Fibroblast of mammary gland (primary cell): ENCODE measurements at regions not wholly inside any gene's neighbourhood (a gene's known extent, or its start where the extent isn't known, plus 50 kb on each side); places are given as distances from the start of the nearest gene placed in this dataset.
A peak's percentile ranks its signal among the peaks of the same experiment; 100 is the strongest.
"Not testable (repeated sequence)": the region's sequence is repeated elsewhere in the genome, so short reads cannot be mapped to it uniquely, and the experiment has no call there.

Experiments used
- DNase-seq: peaks from one replicate; pipeline ENCODE4 v3.0.0-alpha.2; 2010; ENCODE audit warnings: low read depth
- H3K4me3 ChIP-seq: 2 replicates; pipeline ENCODE4 v1.5.1; 2011; ENCODE audit warnings: low read depth, mild to moderate bottlenecking, low read length, moderate library complexity; ENCODE audit not compliant: control insufficient read depth
- CTCF ChIP-seq: conservative IDR thresholded peaks from 2 replicates; pipeline ENCODE4 v1.5.1; 2011; ENCODE audit warnings: low read depth, low read length, inconsistent platforms; ENCODE audit not compliant: control insufficient read depth, insufficient read depth

GRCh38 chr13:78121001-78121400 lies 202.4 kb upstream of the EDNRB start:
- no peak overlapping the region for H3K4me3 ChIP-seq
- TF ChIP-seq CTCF = no peak
- DNase-seq = peak; percentile 38

GRCh38 chr13:78120144-78120543 lies 201.5 kb upstream of the EDNRB start:
- H3K4me3 ChIP-seq, DNase-seq: not testable (repeated sequence)

- H3K4me3 ChIP-seq, DNase-seq: not testable (repeated sequence)
Observed at GRCh38 chr13:78117070-78117469, 198.4 kb upstream of the EDNRB start.

- DNase-seq = no peak
- no peak for TF ChIP-seq CTCF
- H3K4me3 ChIP-seq = no peak overlapping the region
Observed at GRCh38 chr13:78105656-78106055, 187.0 kb upstream of the EDNRB start.

- no peak for TF ChIP-seq CTCF
- DNase-seq = no peak
Observed at GRCh38 chr13:78103936-78104335, 185.3 kb upstream of the EDNRB start.

GRCh38 chr13:78102741-78103140 lies 184.1 kb upstream of the EDNRB start:
- H3K4me3 ChIP-seq = no peak overlapping the region
- no peak for DNase-seq
- no peak for TF ChIP-seq CTCF

More at GRCh38 chr13:78103936-78104335, 185.3 kb upstream of the EDNRB start:
- no peak overlapping the region for H3K4me3 ChIP-seq

- TF ChIP-seq CTCF = no peak
- H3K4me3 ChIP-seq = no peak overlapping the region
- peak; percentile 92 for DNase-seq
Observed at GRCh38 chr13:78102121-78102677, 183.6 kb upstream of the EDNRB start.

- peak; percentile 64 for DNase-seq
- TF ChIP-seq CTCF = no peak
- no peak overlapping the region for H3K4me3 ChIP-seq
Observed at GRCh38 chr13:78100486-78100885, 181.9 kb upstream of the EDNRB start.
